ENCODE measurements at regions not wholly inside any gene's neighbourhood (a gene's known extent, or its start where the extent isn't known, plus 50 kb on each side); places are given as distances from the start of the nearest gene placed in this dataset.

DNA sequence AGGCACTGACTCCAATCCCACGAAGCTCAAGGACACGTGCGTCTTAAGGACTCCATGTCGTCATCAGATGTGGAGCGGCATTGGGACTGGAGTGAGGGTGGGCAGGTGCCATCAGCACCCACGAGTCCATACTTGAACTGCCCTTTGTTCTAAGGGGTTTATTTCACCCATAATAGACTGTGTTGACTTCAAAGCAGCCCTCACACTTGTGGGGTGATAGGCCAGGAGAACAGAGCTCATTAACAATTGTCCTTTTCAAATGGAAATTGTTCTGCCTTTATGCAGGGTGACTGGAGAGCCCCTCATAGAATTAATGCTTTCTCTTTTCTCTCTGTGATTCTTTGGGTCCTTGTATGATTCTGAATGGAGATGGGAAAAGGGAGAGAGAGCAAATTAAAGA lies 376.9 kb upstream of the MGMT start:
- TF ChIP-seq, protein P1, sequence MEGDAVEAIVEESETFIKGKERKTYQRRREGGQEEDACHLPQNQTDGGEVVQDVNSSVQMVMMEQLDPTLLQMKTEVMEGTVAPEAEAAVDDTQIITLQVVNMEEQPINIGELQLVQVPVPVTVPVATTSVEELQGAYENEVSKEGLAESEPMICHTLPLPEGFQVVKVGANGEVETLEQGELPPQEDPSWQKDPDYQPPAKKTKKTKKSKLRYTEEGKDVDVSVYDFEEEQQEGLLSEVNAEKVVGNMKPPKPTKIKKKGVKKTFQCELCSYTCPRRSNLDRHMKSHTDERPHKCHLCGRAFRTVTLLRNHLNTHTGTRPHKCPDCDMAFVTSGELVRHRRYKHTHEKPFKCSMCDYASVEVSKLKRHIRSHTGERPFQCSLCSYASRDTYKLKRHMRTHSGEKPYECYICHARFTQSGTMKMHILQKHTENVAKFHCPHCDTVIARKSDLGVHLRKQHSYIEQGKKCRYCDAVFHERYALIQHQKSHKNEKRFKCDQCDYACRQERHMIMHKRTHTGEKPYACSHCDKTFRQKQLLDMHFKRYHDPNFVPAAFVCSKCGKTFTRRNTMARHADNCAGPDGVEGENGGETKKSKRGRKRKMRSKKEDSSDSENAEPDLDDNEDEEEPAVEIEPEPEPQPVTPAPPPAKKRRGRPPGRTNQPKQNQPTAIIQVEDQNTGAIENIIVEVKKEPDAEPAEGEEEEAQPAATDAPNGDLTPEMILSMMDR (IDR thresholded peaks at IDR 0.05): no peak
- no peak for TF ChIP-seq EZH2 (IDR thresholded peaks at IDR 0.05)
